OCI-LY3 (cell line): ENCODE measurements at regions not wholly inside any gene's neighbourhood (a gene's known extent, or its start where the extent isn't known, plus 50 kb on each side); places are given as distances from the start of the nearest gene placed in this dataset.

ENCODE experiments used
- EZH2phosphoT487 ChIP-seq: fragments of 200-600 bp; shearing (Covaris generic); IDR thresholded peaks from 2 replicates; pipeline ENCODE4 v1.6.1; 2018; ENCODE audit warnings: antibody characterized with exemption, mixed run types, low read depth
- TF ChIP-seq, protein P1 (sequence below): fragments of 200-600, 300-600 bp; sonication (generic); IDR thresholded peaks from 2 replicates; pipeline ENCODE4 v1.5.1; 2014; ENCODE audit warnings: antibody characterized with exemption, low read length, low read depth

DNA sequence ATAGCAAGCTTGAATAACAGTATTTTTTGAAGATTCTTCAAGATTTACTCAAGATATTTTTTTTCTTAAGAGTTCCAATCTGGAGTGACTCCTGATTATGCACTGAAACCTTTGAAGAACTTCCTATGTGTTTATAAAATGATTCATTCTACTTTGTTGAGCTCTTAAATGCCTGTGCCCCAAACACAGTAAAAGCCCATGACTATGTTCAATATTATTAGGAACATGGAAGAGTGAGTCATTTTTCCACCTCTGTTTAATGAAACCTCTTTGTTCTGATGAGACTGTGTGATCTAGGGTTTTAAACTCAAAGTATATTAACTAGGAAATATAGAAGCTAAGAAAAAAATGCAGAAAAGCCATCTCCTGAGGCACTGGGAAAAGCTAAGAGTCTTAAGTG lies 415.0 kb upstream of the FBXO33 start:
- TF ChIP-seq, protein P1, sequence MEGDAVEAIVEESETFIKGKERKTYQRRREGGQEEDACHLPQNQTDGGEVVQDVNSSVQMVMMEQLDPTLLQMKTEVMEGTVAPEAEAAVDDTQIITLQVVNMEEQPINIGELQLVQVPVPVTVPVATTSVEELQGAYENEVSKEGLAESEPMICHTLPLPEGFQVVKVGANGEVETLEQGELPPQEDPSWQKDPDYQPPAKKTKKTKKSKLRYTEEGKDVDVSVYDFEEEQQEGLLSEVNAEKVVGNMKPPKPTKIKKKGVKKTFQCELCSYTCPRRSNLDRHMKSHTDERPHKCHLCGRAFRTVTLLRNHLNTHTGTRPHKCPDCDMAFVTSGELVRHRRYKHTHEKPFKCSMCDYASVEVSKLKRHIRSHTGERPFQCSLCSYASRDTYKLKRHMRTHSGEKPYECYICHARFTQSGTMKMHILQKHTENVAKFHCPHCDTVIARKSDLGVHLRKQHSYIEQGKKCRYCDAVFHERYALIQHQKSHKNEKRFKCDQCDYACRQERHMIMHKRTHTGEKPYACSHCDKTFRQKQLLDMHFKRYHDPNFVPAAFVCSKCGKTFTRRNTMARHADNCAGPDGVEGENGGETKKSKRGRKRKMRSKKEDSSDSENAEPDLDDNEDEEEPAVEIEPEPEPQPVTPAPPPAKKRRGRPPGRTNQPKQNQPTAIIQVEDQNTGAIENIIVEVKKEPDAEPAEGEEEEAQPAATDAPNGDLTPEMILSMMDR: no peak
- no peak for TF ChIP-seq EZH2phosphoT487
